Keratinocyte (primary cell): ENCODE measurements at regions not wholly inside any gene's neighbourhood (a gene's known extent, or its start where the extent isn't known, plus 50 kb on each side); places are given as distances from the start of the nearest gene placed in this dataset.

Experiments used
- DNase-seq: peaks from one replicate; pipeline ENCODE4 v3.0.0-alpha.2; 2011; ENCODE audit warnings: low read depth, missing footprints, low spot score
- FAIRE-seq: peaks from 2 replicates; lab custom pipeline; 2011; peaks lifted over from hg19 to GRCh38; lab: Jason Lieb, UNC
- H2AFZ ChIP-seq: 2 replicates; pipeline ENCODE4 v1.6.0; 2012; ENCODE audit warnings: low read length, control low read depth, inconsistent platforms; ENCODE audit not compliant: control insufficient read depth
- H3K27ac ChIP-seq: 2 replicates; pipeline ENCODE4 v1.5.1; 2011; ENCODE audit warnings: low read length; ENCODE audit not compliant: control insufficient read depth, insufficient read depth
- H3K27me3 ChIP-seq: 3 replicates; pipeline ENCODE4 v1.6.0; 2011; ENCODE audit warnings: low read length; ENCODE audit not compliant: control insufficient read depth, insufficient read depth; ENCODE audit errors: extremely low read depth
- H3K36me3 ChIP-seq, 2 experiments: 2 replicates in 1 of 2; 3 replicates in 1 of 2; pipeline ENCODE4 v1.5.1; 2011; ENCODE audit warnings: low read length in 2 of 2, mild to moderate bottlenecking in 1 of 2; ENCODE audit not compliant: control insufficient read depth in 2 of 2, insufficient read depth in 2 of 2; ENCODE audit errors: extremely low read depth in 1 of 2
- H3K4me1 ChIP-seq: 3 replicates; pipeline ENCODE4 v1.5.1; 2011; ENCODE audit warnings: low read length; ENCODE audit not compliant: control insufficient read depth, insufficient read depth; ENCODE audit errors: extremely low read depth
- H3K4me2 ChIP-seq: 3 replicates; pipeline ENCODE4 v1.6.0; 2011; ENCODE audit warnings: low read depth, low read length; ENCODE audit not compliant: control insufficient read depth, insufficient read depth; ENCODE audit errors: extremely low read depth
- H3K4me3 ChIP-seq, 3 experiments: fragments of 200-600 bp in 1 of 3; sonication (generic) in 1 of 3; 2 replicates in 2 of 3; 3 replicates in 1 of 3; pipeline ENCODE4 v1.5.1; 2011 to 2016; ENCODE audit warnings: low read length in 3 of 3, mild to moderate bottlenecking in 3 of 3, control low read depth in 2 of 3, inconsistent platforms in 1 of 3, low read depth in 1 of 3, mixed read lengths in 1 of 3, mixed run types in 1 of 3, moderate library complexity in 1 of 3; ENCODE audit not compliant: control insufficient read depth in 2 of 3, insufficient read depth in 2 of 3; ENCODE audit errors: extremely low read depth in 1 of 3
- H3K79me2 ChIP-seq: 2 replicates; pipeline ENCODE4 v1.6.0; 2012; ENCODE audit warnings: low read length; ENCODE audit not compliant: control insufficient read depth, insufficient read depth
- H3K9ac ChIP-seq: 3 replicates; pipeline ENCODE4 v1.6.0; 2011; ENCODE audit warnings: low read length; ENCODE audit not compliant: control insufficient read depth, insufficient read depth; ENCODE audit errors: extremely low read depth
- H3K9me1 ChIP-seq: 3 replicates; pipeline ENCODE4 v1.6.0; 2011; ENCODE audit warnings: low read length; ENCODE audit not compliant: control insufficient read depth, insufficient read depth; ENCODE audit errors: extremely low read depth
- H3K9me3 ChIP-seq: 2 replicates; pipeline ENCODE4 v1.5.1; 2012; ENCODE audit warnings: low read depth, low read length; ENCODE audit not compliant: control insufficient read depth
- H4K20me1 ChIP-seq: 3 replicates; pipeline ENCODE4 v1.6.0; 2011; ENCODE audit warnings: low read length; ENCODE audit not compliant: control insufficient read depth, insufficient read depth; ENCODE audit errors: extremely low read depth
- EZH2 ChIP-seq: IDR thresholded peaks from one replicate; pipeline ENCODE4 v1.6.1; 2012; ENCODE audit warnings: inconsistent platforms, mild to moderate bottlenecking, low read length, moderate library complexity
- dilution Hi-C: fragments of 300-500 bp; cut with MboI; formaldehyde crosslinking; loops from one replicate; pipeline ENCODE4 v1.7.0; 2020; ENCODE audit warnings: low sequenced_read_pairs; ENCODE audit not compliant: extremely low pct_ligation_motif_present
- TF ChIP-seq, protein P1 (sequence below), 3 experiments: IDR thresholded peaks in 1 of 3; conservative IDR thresholded peaks in 1 of 3; optimal IDR thresholded peaks in 1 of 3; 2 replicates in 2 of 3; 3 replicates in 1 of 3; pipeline versions ENCODE3 to v1.5.1; 2011; ENCODE audit warnings: low read length in 3 of 3, mild to moderate bottlenecking in 3 of 3, moderate library complexity in 2 of 3, control low read depth in 1 of 3, inconsistent platforms in 1 of 3; ENCODE audit not compliant: insufficient read depth in 2 of 3; ENCODE audit errors: extremely low read depth in 1 of 3

GRCh38 chr1:178648151-178648550, 76.9 kb upstream of the RALGPS2 start:
- Histone ChIP-seq H3K9ac (no peak overlapping the region), H3K4me1 (peaks cover under 1% of the 10 kb centered on the region), H3K4me3 (no peak overlapping the region), H2AFZ (no peak overlapping the region), H3K9me3 (no peaks in the 10 kb centered on the region), H3K9me1 (no peaks in the 10 kb centered on the region), H3K27me3 (no peaks in the 10 kb centered on the region), H3K27ac (no peak overlapping the region), H4K20me1 (no peaks in the 10 kb centered on the region), H3K79me2 (no peaks in the 10 kb centered on the region), H3K36me3 (no peaks in the 10 kb centered on the region), H3K4me2 (no peak overlapping the region)
- DNase-seq = no peak
- FAIRE-seq = no peak
- dilution Hi-C loops = no loop called here
- no peak for TF ChIP-seq EZH2
- TF ChIP-seq, protein P1, sequence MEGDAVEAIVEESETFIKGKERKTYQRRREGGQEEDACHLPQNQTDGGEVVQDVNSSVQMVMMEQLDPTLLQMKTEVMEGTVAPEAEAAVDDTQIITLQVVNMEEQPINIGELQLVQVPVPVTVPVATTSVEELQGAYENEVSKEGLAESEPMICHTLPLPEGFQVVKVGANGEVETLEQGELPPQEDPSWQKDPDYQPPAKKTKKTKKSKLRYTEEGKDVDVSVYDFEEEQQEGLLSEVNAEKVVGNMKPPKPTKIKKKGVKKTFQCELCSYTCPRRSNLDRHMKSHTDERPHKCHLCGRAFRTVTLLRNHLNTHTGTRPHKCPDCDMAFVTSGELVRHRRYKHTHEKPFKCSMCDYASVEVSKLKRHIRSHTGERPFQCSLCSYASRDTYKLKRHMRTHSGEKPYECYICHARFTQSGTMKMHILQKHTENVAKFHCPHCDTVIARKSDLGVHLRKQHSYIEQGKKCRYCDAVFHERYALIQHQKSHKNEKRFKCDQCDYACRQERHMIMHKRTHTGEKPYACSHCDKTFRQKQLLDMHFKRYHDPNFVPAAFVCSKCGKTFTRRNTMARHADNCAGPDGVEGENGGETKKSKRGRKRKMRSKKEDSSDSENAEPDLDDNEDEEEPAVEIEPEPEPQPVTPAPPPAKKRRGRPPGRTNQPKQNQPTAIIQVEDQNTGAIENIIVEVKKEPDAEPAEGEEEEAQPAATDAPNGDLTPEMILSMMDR (optimal IDR thresholded peaks at IDR 0.05 in 1 of 3, IDR thresholded peaks at IDR 0.05 in 1 of 3, conservative IDR thresholded peaks at IDR 0.05 in 1 of 3; ENCODE audit: extremely low read depth in 1 of 3, insufficient read depth in 2 of 3, low read length in 3 of 3) = no peak

DNA sequence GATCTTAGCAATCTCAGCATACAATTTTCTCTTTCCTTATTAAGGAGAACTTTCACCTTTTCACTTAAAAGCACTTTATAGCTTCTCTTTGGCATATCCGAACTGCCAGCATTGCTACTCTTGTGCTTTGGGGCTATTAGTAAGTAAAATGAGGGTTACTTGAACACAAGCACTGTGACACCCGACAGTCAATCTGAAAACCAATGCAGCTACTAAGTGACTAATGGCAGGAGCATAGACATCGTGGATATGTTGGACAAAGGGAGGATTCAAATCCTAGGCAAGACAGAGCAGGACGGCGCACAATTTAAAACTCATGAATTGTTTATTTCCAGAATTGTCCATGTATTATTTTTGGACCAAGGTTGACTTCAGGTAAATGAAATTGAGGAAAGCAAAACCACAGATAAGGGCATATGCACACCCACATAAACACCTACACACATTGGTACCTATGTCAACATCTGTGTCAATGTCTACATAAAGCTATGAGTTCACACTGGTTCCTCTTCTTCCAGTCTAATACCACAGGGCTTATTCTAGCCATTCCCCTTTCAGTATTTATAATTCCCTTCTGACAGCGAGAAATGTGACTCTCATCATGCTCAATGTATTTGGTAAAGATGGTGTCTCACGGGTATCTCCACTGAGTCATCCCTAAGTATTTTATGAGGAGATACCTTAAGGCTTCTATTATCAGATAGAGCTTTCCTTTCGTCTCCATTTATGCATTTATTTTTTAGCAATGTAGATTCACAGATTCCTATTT, 75.3 kb upstream of the RALGPS2 start:
- Histone ChIP-seq H3K4me2 (no peak overlapping the region), H3K27ac (no peak overlapping the region), H3K9me1 (no peaks in the 10 kb centered on the region), H2AFZ (no peak overlapping the region), H3K4me1 (peaks cover 3% of the 10 kb centered on the region), H3K4me3 (no peak overlapping the region), H3K27me3 (no peaks in the 10 kb centered on the region), H4K20me1 (no peaks in the 10 kb centered on the region), H3K79me2 (no peaks in the 10 kb centered on the region), H3K36me3 (no peaks in the 10 kb centered on the region), H3K9me3 (no peaks in the 10 kb centered on the region), H3K9ac (no peak overlapping the region)
- DNase-seq (no peak), FAIRE-seq (peak; percentile 34)
- dilution Hi-C loops = no loop called here
- no peak for TF ChIP-seq EZH2
- TF ChIP-seq, protein P1 (optimal IDR thresholded peaks at IDR 0.05 in 1 of 3, IDR thresholded peaks at IDR 0.05 in 1 of 3, conservative IDR thresholded peaks at IDR 0.05 in 1 of 3; ENCODE audit: extremely low read depth in 1 of 3, insufficient read depth in 2 of 3, low read length in 3 of 3) = no peak
